Activated CD4-positive, alpha-beta T cell treated with anti-CD3 and anti-CD28 coated beads, Interleukin-10, Interleukin-2, amounts not matched to agents 100 ng/mL and 50 ng/mL, durations not matched to agents 16 hours and 8 hours (primary cell): ENCODE measurements at regions not wholly inside any gene's neighbourhood (a gene's known extent, or its start where the extent isn't known, plus 50 kb on each side); places are given as distances from the start of the nearest gene placed in this dataset.

ENCODE experiments used
- DNase-seq: peaks from one replicate; pipeline ENCODE4 v3.0.0-alpha.2; 2020

DNA sequence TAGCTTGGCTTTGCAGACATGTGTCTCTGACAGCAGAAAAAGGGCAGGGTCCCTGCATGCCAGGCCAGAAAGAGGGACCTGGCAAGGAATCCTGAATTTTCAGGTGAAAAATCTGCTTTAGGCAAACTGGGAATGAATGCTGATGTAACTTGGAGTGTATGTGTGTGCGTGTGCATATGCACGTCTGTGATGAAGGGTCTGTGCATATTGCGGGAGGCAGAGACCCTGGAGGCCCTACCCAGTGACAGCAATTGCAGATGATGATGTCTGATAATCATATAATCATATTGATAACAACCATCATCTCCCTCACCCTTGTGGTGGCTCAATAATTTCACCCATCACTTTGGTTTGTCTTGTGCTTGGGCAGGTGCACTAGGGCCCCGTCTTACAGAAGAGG lies 80.7 kb upstream of the SDK2 start:
- DNase-seq = no peak

DNA sequence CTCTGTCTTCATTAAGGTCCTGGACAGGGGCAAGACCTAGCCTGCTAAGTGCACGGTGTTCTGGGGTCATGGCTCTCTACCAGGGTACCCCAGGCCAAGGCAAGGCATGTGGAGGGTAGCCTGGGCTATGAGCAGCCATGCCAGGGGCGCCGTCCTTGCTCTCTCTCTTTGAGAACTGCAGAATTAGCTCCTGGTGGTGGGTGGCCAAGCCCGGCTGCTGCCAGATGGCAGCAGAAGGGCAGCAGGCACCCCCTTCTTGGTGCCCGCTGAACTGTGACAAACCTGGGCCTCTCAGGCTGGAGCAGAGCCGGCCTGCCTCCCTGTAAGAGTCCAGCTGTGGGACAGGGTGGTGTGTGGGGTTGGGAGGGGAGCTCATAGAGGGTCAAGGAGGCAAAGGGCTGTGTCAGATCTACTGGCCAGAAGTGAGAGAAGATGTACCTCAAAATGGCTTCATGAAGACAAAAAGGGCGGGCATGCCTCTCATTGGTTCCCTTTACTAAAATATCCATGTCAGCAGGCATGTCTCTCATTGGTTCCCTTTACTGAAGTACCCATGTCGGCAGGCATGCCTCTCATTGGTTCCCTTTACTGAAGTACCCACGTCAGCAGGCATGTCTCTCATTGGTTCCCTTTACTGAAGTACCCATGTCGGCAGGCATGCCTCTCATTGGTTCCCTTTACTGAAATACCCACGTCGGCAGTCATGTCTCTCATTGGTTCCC lies 81.7 kb upstream of the SDK2 start:
- no peak for DNase-seq

DNA sequence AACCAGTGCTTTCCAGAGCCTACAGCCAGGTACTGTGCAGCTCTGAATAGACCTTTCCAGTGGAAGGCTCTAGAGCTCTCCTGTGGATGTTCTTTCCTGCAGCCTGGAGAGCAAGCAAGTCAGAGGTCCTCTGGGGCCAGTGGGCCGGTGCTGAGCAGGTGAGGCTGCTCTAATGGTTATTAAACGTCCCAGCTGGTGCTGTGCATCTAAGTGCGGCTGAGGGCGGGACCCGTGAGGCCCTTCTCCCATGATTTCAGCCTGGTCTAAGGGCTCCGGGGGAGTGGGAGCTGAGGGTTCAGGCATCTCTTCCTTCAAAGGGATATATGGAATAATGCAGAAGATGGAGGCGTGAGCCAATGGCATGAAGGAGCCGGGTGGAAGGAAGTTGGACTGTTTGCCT lies 83.7 kb upstream of the SDK2 start:
- no peak for DNase-seq

DNA sequence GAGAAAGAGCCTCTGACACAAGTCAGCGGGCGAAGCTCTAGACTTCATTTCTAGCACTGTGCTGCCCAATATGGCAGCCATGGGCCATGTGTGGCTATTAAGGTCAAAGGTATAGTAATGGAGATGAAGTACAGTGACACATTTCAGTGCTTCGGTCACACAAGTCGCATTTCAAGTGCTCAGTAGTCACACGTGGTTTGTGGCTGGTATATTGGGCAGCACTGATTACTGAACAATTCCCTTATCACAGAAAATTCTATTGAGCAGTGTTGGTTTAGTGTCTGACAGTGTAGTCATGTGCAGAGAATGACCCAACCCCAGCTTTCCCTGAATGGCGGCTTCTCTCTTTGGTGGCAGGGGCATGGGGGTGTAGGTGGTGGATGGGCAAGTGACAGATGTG lies 84.9 kb upstream of the SDK2 start:
- DNase-seq = no peak

DNA sequence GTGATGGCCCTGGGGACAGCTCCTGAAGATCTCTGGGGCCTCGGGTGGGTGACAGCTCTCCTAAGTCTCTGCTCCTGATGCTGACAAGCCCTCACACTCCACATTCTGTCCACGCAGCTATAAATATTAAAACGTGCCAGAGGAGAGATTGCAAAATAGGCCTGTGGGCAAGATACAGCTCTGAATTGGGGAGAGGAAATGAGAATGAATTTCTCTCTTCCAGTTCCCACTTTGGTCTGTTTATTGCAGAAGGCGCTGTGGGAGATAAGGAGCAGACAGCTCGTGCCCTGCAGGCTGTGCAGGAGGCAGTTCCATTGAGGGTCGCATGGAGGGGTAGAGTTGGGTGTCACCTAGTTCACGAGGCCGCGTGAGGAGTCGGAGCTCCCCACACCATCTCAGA lies 87.5 kb upstream of the SDK2 start:
- DNase-seq = no peak

DNA sequence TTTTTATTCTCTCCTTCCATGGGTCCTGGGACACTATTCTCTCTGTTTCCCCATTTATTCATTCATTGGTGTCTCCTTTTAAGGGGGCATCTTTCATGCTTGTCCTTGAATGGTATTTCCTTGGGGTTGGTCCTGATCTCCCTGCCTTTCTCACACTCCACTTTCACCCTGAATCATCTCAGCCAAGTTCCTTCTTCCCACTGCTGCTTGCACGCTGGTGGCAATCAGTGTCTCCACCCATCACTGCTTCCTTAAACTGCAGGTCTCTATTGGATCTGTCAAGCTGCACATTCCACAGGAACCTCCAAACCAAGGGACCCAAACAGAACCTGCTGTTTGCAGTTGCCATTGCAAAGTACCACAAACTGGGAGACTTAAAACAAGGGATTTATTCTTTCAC lies 89.3 kb upstream of the SDK2 start:
- DNase-seq = no peak

DNA sequence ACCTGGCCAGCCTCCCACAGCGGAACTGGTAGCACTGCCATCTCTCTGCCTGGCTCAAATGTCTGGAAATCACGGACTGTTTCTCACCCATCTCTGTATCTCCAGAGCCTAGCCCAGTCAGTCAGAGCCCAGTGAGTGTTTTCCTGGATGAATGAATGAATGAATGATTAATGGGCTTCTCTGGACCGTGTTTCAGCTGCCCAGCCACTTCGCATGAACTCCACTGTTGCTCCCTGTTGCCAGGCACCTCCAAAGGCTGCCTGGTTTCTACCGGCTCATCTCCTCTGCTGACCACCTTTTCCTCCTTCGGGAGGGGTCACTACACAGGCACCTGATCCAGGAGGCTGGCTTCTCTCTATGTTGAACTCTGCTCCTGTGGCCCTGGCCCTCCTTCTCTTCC lies 91.0 kb upstream of the SDK2 start:
- DNase-seq = no peak

DNA sequence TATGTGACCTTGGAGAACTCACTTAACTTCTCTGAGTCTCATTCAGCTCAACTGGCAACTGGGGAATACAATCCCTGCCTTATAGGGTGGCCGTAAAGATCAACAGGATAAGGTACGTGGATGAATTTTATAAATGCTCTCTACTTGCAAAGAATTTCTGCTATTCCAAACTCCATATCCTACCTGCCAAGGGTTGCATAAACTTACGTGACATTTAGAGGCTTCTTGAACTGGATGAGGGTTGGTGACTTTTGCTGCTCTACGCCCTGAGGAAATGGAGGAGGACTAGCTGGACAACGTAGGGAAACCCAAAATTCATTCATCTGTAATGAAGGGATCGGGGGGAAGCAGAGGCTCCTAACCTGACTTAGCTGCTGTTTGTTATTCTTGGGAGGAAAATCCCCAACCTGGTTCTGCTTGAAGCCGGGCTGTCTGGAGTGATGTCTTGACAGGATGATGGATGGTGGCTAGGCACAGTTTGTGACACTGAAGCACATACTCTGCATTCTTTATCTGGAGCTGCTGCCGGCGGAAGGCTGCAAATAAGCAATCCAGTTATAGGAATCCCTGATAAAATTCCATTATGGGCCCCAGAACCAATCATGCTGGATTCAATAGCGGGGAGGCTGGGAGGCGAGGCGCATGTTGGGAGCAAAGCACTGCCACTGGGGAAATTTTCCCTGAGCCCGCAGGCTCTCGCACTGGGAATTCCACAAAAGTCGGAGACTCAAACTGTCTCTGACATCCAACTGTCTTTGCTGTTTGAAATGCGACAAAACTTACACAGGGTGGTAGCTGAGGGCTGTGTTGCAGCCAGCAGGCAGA lies 94.7 kb upstream of the SDK2 start:
- DNase-seq = no peak

DNA sequence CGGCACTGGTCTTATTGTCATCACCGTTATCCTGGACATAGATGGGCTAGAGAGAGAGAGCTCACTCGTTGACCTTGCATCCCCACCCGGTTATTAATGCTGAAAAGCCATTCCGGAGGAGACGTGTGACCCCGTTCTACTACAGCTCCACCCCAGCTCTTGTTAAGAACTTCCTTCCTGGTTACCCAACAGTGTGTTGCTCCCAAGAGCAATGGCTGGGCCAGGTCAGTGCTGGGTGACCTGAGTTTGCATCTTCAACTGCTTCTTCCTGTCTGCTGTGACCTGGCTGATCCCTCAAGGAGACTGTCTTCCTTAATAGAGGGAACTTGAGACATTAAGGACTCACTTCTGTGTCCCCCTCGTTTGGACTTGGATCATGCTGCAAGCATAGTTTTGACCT lies 96.1 kb upstream of the SDK2 start:
- no peak for DNase-seq

DNA sequence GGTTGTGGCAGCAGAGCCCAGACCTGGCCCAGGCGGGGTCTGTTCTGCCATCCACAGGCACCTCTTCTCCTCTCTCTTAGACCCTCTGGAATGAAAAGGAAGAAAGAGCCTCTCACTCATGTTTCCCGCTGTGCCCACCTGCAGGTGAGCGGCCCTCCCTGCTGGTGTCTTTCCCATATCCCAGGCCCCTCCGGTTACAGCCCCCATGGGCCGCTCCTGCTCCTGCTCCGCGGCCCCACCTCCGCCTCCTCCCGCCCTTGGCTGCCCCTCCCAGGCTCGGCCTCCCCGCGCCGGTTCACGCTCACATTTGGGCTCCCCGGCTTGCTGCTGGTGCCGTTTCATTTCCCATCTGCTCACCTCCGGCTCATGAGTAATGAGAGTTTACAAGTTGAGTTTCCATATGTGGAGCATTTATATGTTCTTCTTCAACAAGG lies 98.7 kb upstream of the SDK2 start:
- DNase-seq = no peak

DNA sequence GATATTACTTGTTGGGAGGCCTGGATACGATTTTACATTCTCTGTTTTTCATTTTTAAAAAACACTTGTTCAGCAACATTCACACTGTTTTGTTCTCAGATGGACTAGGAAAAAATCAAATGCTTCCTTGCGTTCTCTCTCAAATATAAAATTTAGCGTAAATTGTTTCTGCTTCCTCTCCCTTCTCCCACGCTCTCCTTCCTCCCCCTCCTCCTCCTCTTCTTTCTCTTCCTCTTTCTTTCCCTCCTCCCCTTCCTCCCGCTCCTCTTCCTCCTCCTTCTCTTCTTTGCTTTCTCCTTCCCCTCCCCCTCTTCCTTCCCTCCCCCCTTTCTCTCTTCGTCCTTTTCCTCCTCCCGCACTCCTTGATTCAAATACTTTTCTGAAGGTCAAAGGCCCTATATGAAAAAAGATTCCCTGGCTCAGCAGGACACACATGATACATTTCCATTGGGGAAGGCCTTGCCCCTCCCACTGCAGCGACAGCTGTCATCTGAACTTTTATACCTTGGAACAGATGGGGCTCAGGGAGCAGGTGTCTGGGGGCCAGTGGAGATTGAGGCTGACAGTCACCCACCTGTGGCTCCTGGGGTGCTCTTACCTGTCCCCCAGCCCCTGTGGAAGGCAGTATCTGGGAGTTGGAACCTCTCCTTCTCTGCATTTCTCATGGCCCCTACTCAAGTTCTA lies 99.4 kb upstream of the SDK2 start:
- DNase-seq = no peak

DNA sequence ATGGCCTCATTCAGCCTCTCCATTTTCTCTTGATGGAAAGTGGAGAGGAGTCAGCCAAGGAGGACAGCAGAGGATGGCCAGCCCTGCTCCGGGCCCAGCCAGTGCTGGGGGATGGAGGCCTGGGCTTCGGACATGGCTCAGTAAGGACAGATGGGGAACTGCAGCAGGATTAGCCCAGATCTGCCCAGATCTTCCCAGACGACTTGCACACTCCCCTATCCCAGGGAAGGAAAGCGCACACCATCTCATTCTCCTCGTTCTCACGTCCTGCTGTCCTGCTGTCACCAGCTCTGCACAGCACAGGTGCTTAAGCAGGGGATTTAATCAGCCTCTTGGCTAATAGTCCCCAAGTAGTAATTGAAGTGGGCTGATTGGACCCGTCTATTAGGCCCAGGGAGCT lies 100.2 kb upstream of the SDK2 start:
- no peak for DNase-seq

DNA sequence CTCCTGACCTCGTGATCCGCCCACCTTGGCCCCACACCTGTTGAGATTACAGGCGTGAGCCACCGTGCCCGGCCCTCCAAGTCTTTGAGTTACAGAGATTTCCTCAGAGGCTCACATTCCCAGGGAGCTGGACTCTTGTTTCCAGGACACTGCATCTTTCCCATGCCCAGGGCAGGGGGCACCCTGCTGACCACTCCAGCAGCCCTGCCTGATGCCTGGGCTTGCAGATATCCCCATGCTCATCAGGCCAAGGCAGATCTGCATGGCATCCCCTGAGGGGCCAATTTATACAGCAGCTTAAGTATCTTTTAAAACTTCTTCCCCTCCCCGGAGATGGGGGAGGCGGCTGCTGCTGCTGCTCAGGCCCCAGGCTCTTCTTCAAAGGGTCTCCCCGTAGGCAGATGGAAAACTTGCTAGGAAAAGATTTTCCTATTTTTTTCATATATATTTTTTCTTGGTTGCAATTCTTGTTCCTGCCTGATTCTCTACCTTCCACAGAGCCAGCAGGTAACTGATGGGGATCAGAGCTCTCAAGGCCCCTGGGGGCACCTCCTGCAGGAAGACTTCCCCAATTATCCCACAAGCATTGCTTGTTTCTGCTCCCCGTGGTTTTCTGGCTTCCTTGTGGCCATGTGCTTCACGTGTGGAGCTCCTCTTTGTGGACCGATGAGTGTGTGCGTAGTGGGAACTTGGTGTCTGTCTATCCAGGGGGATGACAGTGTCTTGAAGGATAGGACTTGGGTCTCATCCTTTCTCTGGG lies 102.2 kb upstream of the SDK2 start:
- no peak for DNase-seq

DNA sequence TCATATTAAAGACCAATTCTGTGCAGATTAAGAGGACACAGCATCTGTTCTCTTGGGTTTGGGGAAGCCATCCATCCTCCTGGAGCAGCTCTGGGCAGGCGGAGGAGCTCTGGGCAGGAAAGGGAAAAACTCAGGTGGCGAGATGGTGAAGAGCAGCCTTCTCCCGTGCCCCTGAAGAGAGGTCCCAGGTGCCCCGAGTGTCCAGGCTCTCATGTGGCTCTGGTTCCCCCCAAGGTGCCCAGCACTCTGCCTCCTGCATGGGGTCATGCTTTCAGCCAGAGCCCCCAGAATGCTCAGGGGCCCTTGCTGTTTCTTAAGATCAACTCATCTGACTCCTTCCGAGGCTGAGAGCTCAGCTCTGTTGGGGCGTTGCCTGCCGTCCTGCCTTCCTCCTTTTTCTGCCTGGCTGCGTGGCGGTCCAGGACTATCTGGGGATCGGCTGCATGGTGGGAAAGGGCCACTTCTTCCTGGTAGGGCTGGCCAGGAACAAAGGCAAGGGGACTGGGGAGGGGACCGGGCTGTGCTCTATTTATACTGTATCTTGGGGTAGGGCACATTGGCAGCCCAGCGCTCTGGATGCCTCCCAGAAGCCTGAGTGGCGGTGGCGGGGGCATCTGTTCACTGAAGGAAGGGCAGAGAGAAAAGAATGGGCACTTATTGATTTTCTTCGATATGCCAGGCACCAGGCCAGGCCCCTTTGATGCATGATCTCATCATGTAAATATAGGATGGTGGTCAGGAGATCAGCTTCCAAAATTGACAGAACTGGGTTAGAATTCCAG lies 103.2 kb upstream of the SDK2 start:
- no peak for DNase-seq

DNA sequence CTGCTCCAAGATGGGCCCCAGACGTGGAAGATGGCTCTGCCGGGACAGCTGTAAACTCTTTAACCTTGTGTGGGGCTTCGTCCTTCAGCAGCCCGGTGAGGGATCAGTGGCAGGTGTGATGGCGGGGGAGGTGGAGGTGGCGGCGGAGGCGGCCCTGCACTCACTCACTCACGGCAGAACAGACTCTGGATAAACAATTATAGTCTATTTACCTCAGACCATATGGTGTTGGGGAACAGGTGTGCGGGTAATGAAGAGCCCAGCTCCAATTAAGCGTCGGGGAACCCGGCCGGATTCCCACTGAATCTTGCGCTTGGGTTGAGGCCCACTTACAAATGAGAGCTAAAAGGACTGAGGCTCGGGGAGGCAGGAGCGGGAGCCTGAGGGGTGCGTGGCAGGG lies 104.3 kb upstream of the SDK2 start:
- DNase-seq = no peak

DNA sequence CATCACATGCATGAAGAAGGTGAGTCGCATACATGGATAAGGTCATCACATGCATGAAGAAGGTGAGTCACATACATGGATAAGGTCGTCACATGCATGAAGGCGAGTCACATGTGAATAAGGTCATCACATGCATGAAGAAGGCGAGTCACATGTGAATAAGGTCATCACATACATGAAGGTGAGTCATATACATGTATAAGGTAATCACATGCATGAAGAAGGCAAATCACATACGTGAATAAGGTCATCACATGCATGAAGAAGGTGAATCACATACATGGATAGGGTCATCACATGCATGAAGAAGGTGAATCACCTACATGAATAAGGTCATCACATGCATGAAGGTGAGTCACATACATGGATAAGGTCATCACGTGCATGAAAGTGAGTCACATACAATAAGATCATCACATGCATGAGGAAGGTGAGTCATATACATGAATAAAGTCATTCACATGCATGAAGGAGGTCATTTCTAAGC lies 105.1 kb upstream of the SDK2 start:
- DNase-seq = no peak

DNA sequence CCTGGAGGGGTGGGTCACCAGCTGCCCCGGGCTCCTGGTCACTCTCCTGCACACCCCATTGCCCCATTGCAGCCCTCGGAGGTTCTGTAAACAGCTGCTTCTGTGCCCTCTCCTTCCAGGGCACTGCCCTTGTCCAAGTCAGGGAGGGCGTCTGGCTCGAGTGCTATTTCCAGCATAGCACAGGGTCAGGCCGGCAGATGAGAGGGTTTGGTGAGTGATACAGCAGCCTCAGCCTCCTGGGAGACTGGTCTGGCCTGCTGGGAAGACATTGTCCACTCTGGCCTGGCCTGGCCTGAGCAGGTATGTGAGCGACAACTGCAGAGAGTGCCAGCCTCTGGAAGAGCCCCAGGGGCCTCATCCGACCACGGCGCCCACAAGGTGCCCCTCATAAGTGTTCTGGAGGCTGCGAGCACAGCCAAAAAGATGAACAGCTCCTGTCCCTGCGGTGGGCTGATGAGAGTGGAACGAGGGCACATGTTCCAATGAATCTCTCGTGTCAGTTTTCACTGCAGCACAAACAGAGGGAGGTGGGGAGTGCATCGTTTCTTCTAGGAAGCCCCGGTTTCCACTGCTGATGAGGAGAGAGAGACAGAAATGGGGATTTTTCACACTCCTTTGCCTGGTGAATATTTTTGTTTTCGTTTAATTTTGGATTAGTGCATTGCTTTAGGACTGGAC lies 105.8 kb upstream of the SDK2 start:
- DNase-seq = no peak

DNA sequence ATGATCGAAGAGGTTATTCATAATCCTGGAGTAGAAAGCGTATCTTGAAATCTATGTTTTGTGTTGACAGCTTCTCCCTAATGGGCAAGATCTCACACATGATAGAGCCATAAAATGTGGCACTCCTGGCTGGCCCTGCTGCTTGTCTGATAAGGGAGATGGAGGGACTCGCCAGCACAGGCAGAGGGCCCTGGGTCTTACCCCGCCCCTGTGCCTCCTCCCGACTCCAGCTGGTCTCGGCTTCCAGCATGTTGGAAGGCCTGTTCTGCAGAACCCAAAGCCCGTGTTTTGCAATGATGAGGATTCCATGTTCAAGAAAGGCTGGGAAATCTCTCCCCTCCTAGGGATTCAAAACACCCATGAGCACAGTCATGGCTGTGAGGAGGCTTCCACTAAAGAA lies 106.7 kb upstream of the SDK2 start:
- no peak for DNase-seq

DNA sequence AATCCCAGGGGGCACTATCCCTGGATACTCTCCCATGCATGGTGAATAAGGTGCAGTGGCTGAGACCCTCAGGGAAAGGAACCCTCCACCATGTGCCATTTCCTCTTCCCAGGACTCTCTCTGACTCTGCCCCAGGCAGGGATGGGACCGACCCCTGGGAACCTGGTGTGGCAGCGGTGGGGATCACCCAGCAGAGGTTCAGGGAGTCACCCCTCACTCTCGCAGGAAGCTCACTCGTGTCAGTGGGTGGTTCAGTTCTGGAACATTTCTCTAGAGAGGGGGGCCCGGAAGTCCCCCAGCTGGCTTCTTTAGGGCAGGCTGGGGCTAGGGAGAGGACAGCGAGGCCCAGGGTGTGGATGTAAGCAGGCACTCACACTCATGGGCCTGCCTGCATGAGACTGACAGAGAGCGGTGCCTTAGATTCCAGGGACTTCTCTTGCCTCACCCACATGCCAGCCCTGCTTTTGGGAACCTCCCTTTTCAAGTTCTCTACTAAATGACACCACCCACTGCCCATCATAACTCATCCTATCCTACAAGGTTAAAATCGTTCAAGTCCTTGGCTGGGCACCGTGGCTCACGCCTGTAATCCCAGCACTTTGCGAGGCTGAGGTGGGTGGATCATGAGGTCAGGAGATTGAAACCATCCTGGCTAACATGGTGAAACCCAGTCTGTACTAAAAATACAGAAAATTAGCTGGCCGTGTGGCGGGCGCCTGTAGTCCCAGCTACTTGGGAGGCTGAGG lies 109.7 kb upstream of the SDK2 start:
- DNase-seq = no peak

DNA sequence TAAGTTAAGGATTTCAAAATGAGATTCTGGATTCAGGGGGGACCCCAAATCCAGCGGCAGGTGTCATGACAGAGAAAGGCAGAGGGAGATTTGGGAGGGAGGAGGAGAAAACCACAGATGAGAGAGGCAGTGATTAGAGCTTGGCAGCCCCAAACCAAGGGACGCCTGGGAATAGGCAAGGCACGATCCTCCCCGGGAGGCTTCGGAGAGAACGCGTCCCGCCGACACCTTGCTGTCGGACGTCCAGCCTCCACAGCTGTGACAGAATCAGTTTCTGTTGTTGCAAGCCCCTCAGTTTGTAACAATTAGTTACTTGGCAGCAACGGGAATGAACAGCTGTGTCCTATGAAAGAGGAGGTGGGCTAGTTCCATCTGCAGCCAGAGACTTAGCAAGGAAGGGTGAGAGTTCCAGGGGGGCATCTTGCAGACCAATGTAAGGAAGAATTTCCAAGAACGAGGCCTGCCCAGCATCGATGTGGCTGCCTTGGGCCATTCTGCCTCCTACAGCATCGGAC lies 110.7 kb upstream of the SDK2 start:
- no peak for DNase-seq

DNA sequence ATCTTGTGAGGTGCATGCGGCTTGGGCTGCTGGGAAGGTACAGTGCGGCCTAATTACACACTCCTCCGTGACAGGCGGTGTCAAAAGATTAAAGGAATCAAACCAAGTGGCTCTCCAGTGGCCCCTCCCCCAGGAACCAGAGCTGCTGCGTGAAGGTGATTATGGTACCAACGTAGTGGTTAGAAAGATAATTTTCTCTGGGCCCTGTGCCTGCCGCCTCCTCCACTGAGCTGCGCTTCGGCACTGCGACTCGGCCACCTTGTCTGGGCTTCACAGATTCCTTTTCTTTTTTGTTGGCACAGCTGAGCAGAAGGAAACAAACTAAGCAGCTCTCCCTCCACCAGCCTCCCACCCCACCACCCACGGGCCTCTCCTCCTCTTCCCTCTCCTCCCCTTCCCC lies 113.2 kb upstream of the SDK2 start:
- no peak for DNase-seq
